K562 (cell line): ENCODE measurements at regions not wholly inside any gene's neighbourhood (a gene's known extent, or its start where the extent isn't known, plus 50 kb on each side); places are given as distances from the start of the nearest gene placed in this dataset.

Source experiments
- KDM1A ChIP-seq, 2 experiments: fragments of 450-650 bp; IDR thresholded peaks; 2 replicates each; pipeline ENCODE4 v1.6.1; 2016; ENCODE audit warnings: mild to moderate bottlenecking in 2 of 2
- KHSRP ChIP-seq: fragments of 450-650 bp; IDR thresholded peaks from 2 replicates; pipeline ENCODE4 v1.6.1; 2017
- MAX ChIP-seq: sonication (generic); formaldehyde crosslinking; IDR thresholded peaks from 2 replicates; pipeline ENCODE4 v1.9.0; 2022; ENCODE audit warnings: mild to moderate bottlenecking, missing genetic modification reagents
- PREB ChIP-seq: sonication (generic); formaldehyde crosslinking; IDR thresholded peaks from 2 replicates; pipeline ENCODE4 v1.8.1; 2023; ENCODE audit warnings: mild to moderate bottlenecking, missing genetic modification reagents

- TF ChIP-seq KHSRP, result no peak
- no peak for TF ChIP-seq KDM1A (IDR thresholded peaks at IDR 0.05)
- no peak for TF ChIP-seq PREB (CRISPR knock-in tag)
- TF ChIP-seq MAX, result no peak
These were observed 418.0 kb upstream of the TNP1 start for GRCh38 chr2:217277646-217278398.
